Mammary epithelial cell (primary cell): ENCODE measurements at regions not wholly inside any gene's neighbourhood (a gene's known extent, or its start where the extent isn't known, plus 50 kb on each side); places are given as distances from the start of the nearest gene placed in this dataset.

ENCODE experiments used
- EZH2 ChIP-seq: IDR thresholded peaks from 2 replicates; pipeline ENCODE4 v1.6.1; 2012; ENCODE audit warnings: low read length, inconsistent platforms, borderline replicate concordance
- TF ChIP-seq, protein P1 (sequence below), 2 donors: IDR thresholded peaks in 1 of 2; conservative IDR thresholded peaks in 1 of 2; 2 replicates each; pipeline ENCODE4 v1.5.1; 2011 to 2012; ENCODE audit warnings: inconsistent platforms in 2 of 2, low read length in 2 of 2, mild to moderate bottlenecking in 2 of 2, control low read depth in 1 of 2, low read depth in 1 of 2; ENCODE audit not compliant: insufficient read depth in 1 of 2; ENCODE audit errors: extremely low read depth in 1 of 2

DNA sequence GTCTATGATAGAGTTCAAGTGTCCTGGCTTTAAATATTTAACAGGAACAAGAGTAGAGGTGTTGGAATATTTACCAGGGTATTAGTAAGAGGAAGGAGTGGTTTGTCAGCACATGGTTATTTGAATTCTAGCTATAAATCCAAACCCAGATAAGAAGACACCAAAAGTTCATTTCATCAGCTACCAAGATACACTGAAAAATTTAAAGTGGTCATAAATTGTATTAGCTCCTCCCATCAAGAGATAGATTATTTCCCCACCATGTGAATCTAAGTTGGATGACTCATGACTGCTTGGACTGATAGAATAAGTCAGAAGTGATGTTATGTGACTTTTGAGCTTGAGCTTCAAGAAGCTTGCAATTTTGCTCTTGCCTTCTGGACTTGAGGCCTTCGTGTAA lies 72.1 kb upstream of the GRAMD2B start:
- TF ChIP-seq, protein P1, sequence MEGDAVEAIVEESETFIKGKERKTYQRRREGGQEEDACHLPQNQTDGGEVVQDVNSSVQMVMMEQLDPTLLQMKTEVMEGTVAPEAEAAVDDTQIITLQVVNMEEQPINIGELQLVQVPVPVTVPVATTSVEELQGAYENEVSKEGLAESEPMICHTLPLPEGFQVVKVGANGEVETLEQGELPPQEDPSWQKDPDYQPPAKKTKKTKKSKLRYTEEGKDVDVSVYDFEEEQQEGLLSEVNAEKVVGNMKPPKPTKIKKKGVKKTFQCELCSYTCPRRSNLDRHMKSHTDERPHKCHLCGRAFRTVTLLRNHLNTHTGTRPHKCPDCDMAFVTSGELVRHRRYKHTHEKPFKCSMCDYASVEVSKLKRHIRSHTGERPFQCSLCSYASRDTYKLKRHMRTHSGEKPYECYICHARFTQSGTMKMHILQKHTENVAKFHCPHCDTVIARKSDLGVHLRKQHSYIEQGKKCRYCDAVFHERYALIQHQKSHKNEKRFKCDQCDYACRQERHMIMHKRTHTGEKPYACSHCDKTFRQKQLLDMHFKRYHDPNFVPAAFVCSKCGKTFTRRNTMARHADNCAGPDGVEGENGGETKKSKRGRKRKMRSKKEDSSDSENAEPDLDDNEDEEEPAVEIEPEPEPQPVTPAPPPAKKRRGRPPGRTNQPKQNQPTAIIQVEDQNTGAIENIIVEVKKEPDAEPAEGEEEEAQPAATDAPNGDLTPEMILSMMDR (conservative IDR thresholded peaks at IDR 0.05 in 1 of 2, IDR thresholded peaks at IDR 0.05 in 1 of 2; ENCODE audit: extremely low read depth in 1 of 2, insufficient read depth in 1 of 2, low read depth in 1 of 2, low read length in 2 of 2): no peak
- no peak for TF ChIP-seq EZH2
